A673 (cell line): ENCODE measurements at regions not wholly inside any gene's neighbourhood (a gene's known extent, or its start where the extent isn't known, plus 50 kb on each side); places are given as distances from the start of the nearest gene placed in this dataset.

ENCODE experiments used
- BruUV-seq: library from RNA; stranded (reverse); fragments of 400-500 nt; replicated peaks from 2 replicates; lab custom pipeline; 2021; lab: Mats Ljungman, UMichigan
- CTCF ChIA-PET: fragments of 300-600 bp; sonication (Branson Sonifier 250); formaldehyde crosslinking; loops from one replicate; lab custom pipeline; 2022; ENCODE audit warnings: antibody characterized with exemption; lab: Charles Lee
- POLR2A ChIA-PET: fragments of 300-600 bp; sonication (Branson Sonifier 250); formaldehyde crosslinking; loops from one replicate; lab custom pipeline; 2022; ENCODE audit warnings: antibody characterized with exemption; ENCODE audit not compliant: low non-redundant PET; lab: Charles Lee
- DNase-seq: peaks from one replicate; pipeline ENCODE4 v3.0.0-alpha.2; 2015; ENCODE audit warnings: low spot score
- H3K27ac ChIP-seq: fragments of 200-600 bp; sonication (generic); 2 replicates; pipeline ENCODE4 v1.5.1; 2016; ENCODE audit warnings: mixed run types, low read depth, mild to moderate bottlenecking, mixed read lengths, antibody characterized with exemption, low read length; ENCODE audit not compliant: poor library complexity, severe bottlenecking
- H3K27me3 ChIP-seq: fragments of 200-600 bp; sonication (generic); replicated peaks from 2 replicates; pipeline ENCODE4 v1.6.1; 2017; ENCODE audit warnings: mixed run types, low read depth, mild to moderate bottlenecking, mixed read lengths, antibody characterized with exemption, low read length; ENCODE audit not compliant: insufficient read depth, poor library complexity
- H3K36me3 ChIP-seq: fragments of 200-600 bp; sonication (generic); 2 replicates; pipeline ENCODE4 v1.6.1; 2016; ENCODE audit warnings: mixed run types, mild to moderate bottlenecking, mixed read lengths, antibody characterized with exemption, low read length; ENCODE audit not compliant: insufficient read depth, poor library complexity, severe bottlenecking
- H3K4me1 ChIP-seq: fragments of 200-600 bp; sonication (generic); 2 replicates; pipeline ENCODE4 v1.6.1; 2017; ENCODE audit warnings: mixed run types, mild to moderate bottlenecking, mixed read lengths, antibody characterized with exemption, low read length; ENCODE audit not compliant: insufficient read depth, poor library complexity, severe bottlenecking
- H3K4me3 ChIP-seq: fragments of 200-600 bp; sonication (generic); 2 replicates; pipeline ENCODE4 v1.5.1; 2016; ENCODE audit warnings: low read depth, mixed run types, mild to moderate bottlenecking, mixed read lengths, low read length; ENCODE audit not compliant: poor library complexity, severe bottlenecking
- H3K9me3 ChIP-seq: fragments of 200-600 bp; sonication (generic); 2 replicates; pipeline ENCODE4 v1.6.1; 2016; ENCODE audit warnings: mixed run types, low read depth, mild to moderate bottlenecking, mixed read lengths, antibody characterized with exemption, low read length; ENCODE audit not compliant: poor library complexity, severe bottlenecking
- EZH2 ChIP-seq: fragments of 200-600 bp; sonication (generic); IDR thresholded peaks from 2 replicates; pipeline ENCODE4 v1.6.1; 2017; ENCODE audit warnings: borderline replicate concordance, low read depth, mild to moderate bottlenecking, mixed read lengths, antibody characterized with exemption, low read length; ENCODE audit not compliant: poor library complexity, severe bottlenecking
- intact Hi-C: fragments of 100-400 bp; cut with micrococcal nuclease; formaldehyde crosslinking; loops from one replicate; pipeline ENCODE4 v1.10.0; 2022; ENCODE audit not compliant: unreplicated experiment
- TF ChIP-seq, protein P1 (sequence below): fragments of 300-800, 200-600 bp; sonication (generic); conservative IDR thresholded peaks from 2 replicates; pipeline ENCODE4 v1.5.1; 2017; ENCODE audit warnings: low read depth, mild to moderate bottlenecking, antibody characterized with exemption, low read length, moderate library complexity, mixed read lengths

DNA sequence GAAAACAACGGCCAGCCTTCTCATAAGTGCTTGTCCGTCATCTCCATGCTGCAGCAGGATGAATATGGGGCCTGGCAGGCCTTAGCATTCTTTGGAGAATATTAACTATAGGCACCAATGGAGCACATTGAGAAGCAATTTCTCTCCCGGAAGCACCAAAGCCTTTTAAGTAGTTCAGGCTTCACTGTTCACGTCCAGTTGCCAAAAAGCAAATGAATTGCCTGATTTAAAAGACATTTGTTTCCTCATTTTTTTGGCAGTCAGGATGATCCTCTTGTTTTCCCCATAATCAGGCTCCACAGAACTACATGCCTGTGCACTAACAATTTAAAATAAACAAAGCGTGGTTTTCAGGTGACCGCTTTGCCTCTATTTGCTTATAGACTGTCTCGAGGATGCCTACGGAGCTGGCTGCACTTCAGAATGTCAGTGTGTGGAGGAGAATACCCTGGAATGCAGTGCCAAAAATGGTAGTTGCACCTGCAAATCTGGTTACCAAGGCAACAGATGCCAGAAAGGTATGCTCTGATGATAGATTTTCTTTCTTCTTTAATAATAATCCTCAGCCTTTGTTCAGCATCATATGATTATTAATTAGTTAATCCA, 725.2 kb upstream of the GOLIM4 start:
- Histone ChIP-seq H3K9me3 (no peaks in the 10 kb centered on the region), H3K27ac (no peak overlapping the region), H3K4me1 (peaks cover 6% of the 10 kb centered on the region), H3K27me3 (no peaks in the 10 kb centered on the region), H3K36me3 (no peaks in the 10 kb centered on the region), H3K4me3 (no peak overlapping the region)
- CTCF ChIA-PET, result interaction anchor here (0.5 kb wide), 1 partner anchor 378 kb away, joined by 3 read pairs; no protein-coding TSS in a partner anchor
- intact Hi-C loops, result no loop called here
- BruUV-seq, result no TSS peak
- TF ChIP-seq, protein P1, sequence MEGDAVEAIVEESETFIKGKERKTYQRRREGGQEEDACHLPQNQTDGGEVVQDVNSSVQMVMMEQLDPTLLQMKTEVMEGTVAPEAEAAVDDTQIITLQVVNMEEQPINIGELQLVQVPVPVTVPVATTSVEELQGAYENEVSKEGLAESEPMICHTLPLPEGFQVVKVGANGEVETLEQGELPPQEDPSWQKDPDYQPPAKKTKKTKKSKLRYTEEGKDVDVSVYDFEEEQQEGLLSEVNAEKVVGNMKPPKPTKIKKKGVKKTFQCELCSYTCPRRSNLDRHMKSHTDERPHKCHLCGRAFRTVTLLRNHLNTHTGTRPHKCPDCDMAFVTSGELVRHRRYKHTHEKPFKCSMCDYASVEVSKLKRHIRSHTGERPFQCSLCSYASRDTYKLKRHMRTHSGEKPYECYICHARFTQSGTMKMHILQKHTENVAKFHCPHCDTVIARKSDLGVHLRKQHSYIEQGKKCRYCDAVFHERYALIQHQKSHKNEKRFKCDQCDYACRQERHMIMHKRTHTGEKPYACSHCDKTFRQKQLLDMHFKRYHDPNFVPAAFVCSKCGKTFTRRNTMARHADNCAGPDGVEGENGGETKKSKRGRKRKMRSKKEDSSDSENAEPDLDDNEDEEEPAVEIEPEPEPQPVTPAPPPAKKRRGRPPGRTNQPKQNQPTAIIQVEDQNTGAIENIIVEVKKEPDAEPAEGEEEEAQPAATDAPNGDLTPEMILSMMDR, result no peak
- no peak for TF ChIP-seq EZH2
- POLR2A ChIA-PET, result no interaction called here
- no peak for DNase-seq

DNA sequence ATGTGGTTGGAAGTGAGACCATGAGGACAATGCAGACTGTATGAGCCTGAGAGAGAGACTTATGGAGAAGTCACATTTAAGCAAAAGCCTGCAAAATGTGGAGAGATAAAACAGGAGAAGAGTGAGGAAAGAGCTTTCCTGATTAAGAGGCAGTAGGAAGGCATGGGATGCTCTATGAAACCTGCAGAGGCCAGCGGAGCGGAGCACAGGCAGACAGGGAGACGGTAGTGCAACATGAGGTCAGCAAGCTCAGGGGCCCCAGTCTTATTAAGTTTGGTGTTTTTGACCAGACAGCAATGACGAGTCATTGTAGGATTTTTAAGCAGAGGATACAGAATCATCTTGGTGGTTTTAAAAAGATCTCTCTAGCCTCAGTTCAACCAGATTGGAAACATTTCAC, 721.5 kb upstream of the GOLIM4 start:
- H3K36me3 ChIP-seq, result no peaks in the 10 kb centered on the region
- ChIA-PET POLR2A (no interaction called here), CTCF (no interaction called here)
- H3K27me3 ChIP-seq, result no peaks in the 10 kb centered on the region
- TF ChIP-seq, protein P1, result no peak
- TF ChIP-seq EZH2, result no peak
- no peaks in the 10 kb centered on the region for H3K4me1 ChIP-seq
- no peaks in the 10 kb centered on the region for H3K9me3 ChIP-seq
- H3K27ac ChIP-seq, result no peak overlapping the region
- DNase-seq, result no peak
- no TSS peak for BruUV-seq
- H3K4me3 ChIP-seq, result no peak overlapping the region
- intact Hi-C loops, result no loop called here

DNA sequence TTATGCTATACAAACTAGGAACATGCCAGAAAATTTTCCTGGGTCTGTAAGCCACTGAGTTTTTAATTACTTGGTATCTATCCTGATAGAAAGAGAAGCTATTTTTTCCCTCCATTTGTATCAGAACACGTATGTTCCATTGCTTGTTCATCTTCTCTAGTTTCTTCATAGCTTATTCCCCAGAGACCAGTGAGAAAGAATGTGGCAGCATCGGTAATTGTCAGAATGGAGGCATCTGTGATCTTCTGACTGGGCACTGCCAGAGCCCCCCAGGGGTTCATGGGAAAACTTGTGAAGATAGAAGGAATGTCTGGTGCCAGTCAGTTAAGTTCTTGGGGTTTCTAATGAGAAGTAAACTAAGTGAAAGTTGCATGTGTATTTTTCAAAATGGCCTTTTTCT, 720.2 kb upstream of the GOLIM4 start:
- POLR2A ChIA-PET, result interaction anchor here (0.7 kb wide), 1 partner anchor 260 kb away, joined by 7 read pairs; no protein-coding TSS in a partner anchor
- H3K27ac ChIP-seq, result no peak overlapping the region
- DNase-seq, result peak; percentile 39
- H3K27me3 ChIP-seq, result no peaks in the 10 kb centered on the region
- TF ChIP-seq EZH2, result no peak
- TF ChIP-seq, protein P1, result no peak
- H3K4me3 ChIP-seq, result no peak overlapping the region
- no peaks in the 10 kb centered on the region for H3K9me3 ChIP-seq
- intact Hi-C loops, result no loop called here
- no peaks in the 10 kb centered on the region for H3K36me3 ChIP-seq
- BruUV-seq, result no TSS peak
- H3K4me1 ChIP-seq, result no peaks in the 10 kb centered on the region
- CTCF ChIA-PET, result no interaction called here
